HEK293 (cell line): ENCODE measurements at regions not wholly inside any gene's neighbourhood (a gene's known extent, or its start where the extent isn't known, plus 50 kb on each side); places are given as distances from the start of the nearest gene placed in this dataset.

Experiments used
- ZNF747 ChIP-seq: fragments of 450-650 bp; formaldehyde crosslinking; IDR thresholded peaks from 2 replicates; pipeline ENCODE4 v1.5.1; 2016; ENCODE audit warnings: missing biosample characterization, missing genetic modification characterization
- TF ChIP-seq, protein P1 (sequence below): fragments of 450-650 bp; formaldehyde crosslinking; IDR thresholded peaks from 2 replicates; pipeline ENCODE4 v1.5.1; 2016; ENCODE audit warnings: missing biosample characterization, missing genetic modification characterization

DNA sequence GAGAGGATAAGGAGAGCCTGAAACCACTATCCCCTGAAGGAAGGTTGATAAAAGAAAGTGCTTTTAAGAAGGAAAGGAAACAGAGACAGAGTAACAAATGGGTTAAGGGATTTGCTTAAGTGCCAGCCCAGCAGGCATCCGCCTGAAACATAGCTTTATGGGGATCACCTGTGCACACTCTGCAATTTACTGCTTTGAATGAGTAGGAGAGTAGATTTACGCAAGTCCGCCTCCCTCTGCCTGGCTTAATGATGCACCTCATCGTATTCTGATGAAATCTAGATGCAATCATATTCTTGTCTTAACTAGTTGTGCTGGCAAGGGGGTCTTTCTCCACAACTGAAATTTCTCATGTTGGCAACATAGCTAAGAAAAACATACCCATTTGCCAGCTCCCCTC, 101.1 kb upstream of the ID4 start:
- TF ChIP-seq ZNF747, result no peak
- TF ChIP-seq, protein P1, sequence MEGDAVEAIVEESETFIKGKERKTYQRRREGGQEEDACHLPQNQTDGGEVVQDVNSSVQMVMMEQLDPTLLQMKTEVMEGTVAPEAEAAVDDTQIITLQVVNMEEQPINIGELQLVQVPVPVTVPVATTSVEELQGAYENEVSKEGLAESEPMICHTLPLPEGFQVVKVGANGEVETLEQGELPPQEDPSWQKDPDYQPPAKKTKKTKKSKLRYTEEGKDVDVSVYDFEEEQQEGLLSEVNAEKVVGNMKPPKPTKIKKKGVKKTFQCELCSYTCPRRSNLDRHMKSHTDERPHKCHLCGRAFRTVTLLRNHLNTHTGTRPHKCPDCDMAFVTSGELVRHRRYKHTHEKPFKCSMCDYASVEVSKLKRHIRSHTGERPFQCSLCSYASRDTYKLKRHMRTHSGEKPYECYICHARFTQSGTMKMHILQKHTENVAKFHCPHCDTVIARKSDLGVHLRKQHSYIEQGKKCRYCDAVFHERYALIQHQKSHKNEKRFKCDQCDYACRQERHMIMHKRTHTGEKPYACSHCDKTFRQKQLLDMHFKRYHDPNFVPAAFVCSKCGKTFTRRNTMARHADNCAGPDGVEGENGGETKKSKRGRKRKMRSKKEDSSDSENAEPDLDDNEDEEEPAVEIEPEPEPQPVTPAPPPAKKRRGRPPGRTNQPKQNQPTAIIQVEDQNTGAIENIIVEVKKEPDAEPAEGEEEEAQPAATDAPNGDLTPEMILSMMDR (tag by site-specific recombination), result no peak
